Mucosa of gallbladder (tissue), 1 donor: ENCODE measurements at regions not wholly inside any gene's neighbourhood (a gene's known extent, or its start where the extent isn't known, plus 50 kb on each side); places are given as distances from the start of the nearest gene placed in this dataset.

Source experiments
- DNase-seq: peaks from one replicate; pipeline ENCODE4 v3.0.0-alpha.2; 2020; ENCODE audit warnings: low spot score
- donor health status: DM: no; HTN: no; CAD: no.

GRCh38 chr6:43983191-43983590, 144.1 kb downstream of the MRPL14 start:
- no peak for DNase-seq

DNA sequence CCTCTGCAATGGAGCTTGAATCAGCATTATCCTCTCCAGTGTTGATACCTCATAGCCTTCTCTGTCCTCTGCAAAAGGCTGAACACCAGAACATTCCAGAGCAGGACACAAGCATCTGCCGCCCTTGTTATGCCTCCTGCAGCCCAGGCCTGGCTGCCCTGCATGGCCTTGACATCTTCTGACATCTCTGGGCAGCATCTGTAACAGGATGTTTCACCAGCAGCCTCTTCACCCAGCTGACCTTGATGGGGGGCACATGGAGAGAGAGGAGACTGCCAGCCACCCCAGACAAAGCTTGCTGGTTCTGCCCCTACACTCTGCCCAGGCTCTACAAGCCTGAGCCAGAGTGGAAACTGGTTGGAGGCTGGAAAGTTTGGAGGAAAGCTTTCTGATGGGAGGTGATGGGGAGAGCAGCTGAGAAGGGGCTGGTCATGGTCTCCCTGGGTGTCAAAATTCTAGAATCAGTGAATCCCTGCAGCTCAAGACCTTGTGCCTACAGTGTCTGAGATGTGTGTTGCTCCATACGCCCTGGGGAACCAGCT, 145.1 kb downstream of the MRPL14 start:
- no peak for DNase-seq

DNA sequence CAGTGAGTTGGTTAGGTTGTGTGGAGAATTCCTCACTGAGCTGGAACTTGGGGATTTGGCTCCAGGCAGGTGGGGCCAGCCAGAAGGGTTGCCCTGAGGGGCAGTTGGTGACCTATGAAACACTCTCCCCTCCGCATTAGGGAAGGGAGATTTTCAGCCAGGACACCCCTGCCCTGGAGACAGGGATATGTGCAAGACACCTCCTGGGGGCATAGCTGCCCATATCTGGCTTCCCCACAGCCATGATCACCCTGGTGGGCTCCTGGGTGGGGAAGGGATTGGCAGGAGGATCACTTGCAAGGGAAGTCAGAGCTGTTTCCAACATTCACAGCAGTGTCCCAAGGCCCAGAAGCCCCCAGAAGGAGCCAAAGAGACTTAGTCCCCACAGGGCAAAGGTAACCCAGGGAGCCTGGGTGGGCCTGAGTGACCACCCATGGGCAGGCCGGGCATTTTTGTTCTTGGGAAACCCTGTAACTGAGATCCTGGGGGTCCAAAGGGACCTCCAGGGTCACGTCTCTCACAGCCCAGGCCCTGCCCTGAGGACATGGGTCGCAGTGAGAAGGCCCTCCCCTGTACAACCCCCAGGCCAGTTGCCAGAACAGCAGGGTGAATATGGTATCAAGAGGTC, 145.8 kb downstream of the MRPL14 start:
- no peak for DNase-seq

GRCh38 chr6:43980004-43980795, 147.1 kb downstream of the MRPL14 start:
- DNase-seq, result no peak

GRCh38 chr6:43979525-43979924, 147.7 kb downstream of the MRPL14 start:
- DNase-seq, result no peak

DNA sequence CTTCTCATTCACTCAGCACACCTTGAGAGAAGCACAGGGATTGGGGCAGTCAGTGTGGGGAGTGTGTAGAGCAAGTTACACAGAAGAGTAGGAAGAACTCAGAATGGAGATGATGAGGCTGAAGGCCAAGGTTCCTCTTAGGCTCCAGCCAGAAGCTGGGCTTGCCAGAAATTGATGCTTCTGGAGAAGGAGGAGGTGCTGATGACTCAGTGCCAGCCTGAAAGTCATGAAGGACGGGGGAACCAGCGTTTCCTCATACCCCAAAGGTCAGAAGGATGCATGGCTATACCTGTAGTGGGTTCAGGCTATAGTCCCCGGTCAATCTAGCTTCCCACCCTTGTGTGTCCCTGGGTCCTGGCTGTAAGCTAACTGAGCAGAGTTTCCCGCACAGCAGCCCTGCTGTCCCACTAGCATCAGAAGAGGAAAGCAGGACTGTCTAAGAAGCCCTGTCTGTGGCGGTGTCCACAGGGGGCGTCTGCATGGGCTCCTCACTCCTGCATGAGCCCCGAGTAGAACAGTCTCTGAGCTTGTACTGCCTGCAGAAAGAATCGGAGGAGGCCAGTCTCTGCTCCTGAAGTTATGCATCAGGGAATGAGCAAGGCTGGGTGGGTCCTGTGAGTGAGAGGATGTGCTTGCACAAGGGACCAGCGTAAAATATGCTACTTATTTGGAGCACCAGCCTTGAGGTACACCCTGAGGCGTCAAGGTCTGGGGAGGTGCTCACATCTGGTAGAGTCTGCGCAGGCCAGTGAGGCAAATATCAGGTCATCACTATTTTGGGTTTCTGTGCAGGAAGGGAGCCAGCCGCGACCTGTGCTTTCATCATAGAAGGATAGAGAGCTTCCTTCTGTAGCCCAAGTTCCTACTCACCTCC, 148.5 kb downstream of the MRPL14 start:
- DNase-seq, result no peak

GRCh38 chr6:43977404-43978111, 149.7 kb downstream of the MRPL14 start:
- no peak for DNase-seq

DNA sequence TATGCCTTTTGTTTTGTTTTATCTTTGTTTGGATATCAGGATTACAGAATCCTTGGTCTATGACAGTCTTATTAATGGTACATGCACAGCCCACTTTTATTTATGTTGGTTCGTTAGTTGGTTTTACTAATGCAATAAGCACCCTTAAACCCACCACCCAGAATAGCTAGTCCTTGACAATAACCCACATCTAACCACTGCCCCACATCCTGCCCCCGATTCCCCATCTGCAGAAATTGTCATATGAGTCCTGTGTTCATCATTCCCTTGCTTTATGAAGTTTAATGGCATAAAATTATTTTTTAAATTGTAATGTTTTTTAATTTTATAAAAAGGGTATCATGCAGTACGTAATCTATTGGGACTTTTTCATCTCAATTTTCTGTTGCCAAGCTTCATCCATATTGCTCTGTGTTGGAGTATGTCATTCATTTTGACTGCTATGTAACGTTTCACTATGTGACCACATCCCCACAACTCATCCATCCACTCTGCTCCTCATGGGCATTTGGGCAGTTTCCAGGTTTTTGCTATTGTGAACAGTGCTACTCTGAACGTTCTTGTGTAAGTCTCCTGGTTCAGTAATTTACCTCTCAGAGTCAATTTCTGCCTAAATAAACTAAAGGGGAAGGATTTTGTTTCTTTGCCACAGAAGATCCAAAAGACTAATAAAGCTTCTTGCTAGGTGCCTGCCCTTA, 150.4 kb downstream of the MRPL14 start:
- DNase-seq, result no peak

- no peak for DNase-seq
Measured at GRCh38 chr6:43974643-43975230, 152.5 kb downstream of the MRPL14 start.

- DNase-seq, result peak; percentile 71
Measured at GRCh38 chr6:43973357-43973756, 153.9 kb downstream of the MRPL14 start.

GRCh38 chr6:43972913-43973300, 154.3 kb downstream of the MRPL14 start:
- peak; percentile 86 for DNase-seq

DNA sequence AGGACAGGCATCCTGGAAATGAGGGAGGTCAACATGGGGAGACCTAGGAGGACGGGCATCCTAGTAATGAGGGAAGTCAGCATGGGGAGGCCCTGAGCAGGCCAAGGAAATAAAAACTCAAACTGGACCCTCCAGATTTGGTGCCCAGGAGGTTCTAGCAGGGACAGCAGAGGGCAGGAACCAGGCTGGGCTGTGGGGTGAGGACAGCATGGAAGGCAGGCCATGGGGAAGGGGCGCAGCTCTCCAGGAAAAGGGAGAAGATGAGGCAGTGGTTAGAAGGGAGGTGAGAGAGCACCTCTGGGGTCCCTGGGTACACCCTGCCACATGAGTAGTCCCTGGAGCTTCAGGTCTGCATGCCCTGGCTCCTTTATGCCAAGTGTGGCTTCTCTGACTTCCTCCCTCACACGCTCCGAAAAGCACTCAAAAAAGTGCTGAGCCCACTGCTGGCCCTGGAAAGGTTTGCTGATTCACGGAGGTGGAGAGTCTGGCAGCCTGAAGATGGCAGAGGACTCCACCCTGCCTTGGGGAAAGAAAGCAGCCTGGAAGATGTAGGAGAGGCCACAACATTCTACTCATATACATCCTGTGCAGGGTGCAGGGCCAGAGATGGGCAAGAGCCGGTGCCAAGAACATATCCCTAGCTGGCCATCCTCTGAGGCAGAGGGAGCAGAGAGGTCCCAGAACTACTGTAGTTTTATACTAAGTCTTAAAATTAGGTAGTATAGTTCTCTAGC, 154.9 kb downstream of the MRPL14 start:
- DNase-seq, result no peak

DNA sequence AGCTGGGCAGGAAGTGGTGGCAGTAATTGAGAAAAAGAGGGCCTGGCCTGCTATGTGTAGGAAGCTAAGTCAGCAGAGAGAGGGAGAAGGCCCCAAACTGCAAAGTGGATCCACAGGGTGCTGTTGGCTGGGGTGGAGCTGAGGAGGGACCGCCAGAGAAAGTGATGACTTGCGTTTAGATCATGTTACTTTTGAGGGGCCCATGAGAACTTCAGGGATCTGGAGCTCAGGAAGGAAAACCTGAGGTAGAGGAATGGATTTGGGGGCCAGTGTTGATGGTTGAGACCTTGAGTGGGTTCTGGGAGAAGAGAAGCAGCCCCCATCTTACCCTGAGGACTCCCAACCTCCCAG, 155.5 kb downstream of the MRPL14 start:
- no peak for DNase-seq

- DNase-seq, result peak; percentile 78
Measured at GRCh38 chr6:43970913-43971775, 156.1 kb downstream of the MRPL14 start.

DNA sequence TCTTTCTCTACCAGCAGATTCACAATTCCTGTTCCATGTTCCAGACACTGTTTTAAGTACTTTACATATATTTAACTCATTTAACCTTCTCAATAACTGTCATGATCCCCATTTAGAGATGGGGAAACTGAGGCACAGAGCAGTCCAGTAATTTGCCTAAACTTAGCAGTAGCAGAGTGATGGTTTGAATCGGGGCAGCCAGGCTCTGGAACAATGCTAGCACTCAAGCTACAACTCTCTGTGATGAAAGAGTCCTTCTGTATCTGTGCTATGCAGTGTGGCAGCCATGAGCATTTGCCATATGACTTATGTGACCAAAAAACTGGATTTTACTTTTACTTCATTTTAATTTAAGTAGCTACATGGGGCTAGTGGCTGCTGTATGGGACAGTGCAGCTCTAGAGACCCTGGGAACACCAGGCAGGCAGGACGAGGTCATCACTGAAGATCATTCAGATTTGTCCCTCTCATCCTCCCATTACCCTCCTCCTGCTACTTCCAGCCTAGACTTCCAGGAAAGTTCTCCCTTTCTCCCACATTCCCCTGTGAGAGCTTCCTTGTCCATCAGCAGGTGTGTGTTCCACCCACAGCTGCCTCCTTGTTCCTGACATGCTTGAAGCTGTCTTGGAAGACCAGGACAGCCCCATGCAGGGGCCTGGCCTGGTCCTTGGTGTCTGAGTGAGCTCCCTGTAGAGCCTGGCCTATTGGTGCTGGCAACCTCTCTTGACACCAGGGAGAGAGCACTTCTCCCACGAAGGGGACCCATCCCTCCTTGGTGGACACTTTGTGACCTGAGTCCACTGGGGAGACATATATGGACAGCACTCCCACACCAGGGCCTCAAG, 157.0 kb downstream of the MRPL14 start:
- DNase-seq, result no peak

GRCh38 chr6:43969158-43969981, 157.9 kb downstream of the MRPL14 start:
- no peak for DNase-seq
